Breast epithelium (tissue), 3 donors: ENCODE measurements at regions not wholly inside any gene's neighbourhood (a gene's known extent, or its start where the extent isn't known, plus 50 kb on each side); places are given as distances from the start of the nearest gene placed in this dataset.

Experiments
- CTCF ChIP-seq, 3 donors: fragments of 450-650 bp; IDR thresholded peaks; one replicate each; pipeline ENCODE4 v1.5.1; 2016 to 2017; ENCODE audit warnings: antibody characterized with exemption in 3 of 3, mild to moderate bottlenecking in 3 of 3, moderate library complexity in 3 of 3
- POLR2AphosphoS5 ChIP-seq, 3 donors: sonication (generic); formaldehyde crosslinking; IDR thresholded peaks; one replicate each; pipeline ENCODE4 v1.6.1; 2017; ENCODE audit warnings: antibody characterized with exemption in 3 of 3

DNA sequence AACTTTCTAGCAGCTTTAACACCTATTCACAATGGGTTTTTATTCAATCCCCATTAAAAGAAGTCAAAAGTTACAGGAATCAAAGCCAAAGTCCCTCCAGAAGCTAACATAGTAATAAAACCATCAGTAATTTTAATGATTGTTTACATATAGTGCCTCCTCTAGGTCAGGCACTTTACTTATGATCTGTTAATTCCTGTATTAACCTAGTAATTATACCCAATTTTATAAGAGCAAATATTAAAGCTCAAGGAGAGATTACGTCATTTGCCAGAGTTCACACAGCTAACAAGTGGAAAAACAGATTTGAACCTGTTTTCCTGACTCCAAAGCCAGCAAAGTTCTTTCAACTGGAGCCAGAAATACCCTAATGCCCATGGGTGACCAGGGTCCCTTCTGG lies 112.9 kb upstream of the F3 start:
- TF ChIP-seq POLR2AphosphoS5 (IDR thresholded peaks at IDR 0.05) (no peak), CTCF (IDR thresholded peaks at IDR 0.05) (no peak)
